ENCODE measurements at regions not wholly inside any gene's neighbourhood (a gene's known extent, or its start where the extent isn't known, plus 50 kb on each side); places are given as distances from the start of the nearest gene placed in this dataset.

- Histone ChIP-seq H3K79me2 (ENCODE audit: insufficient read depth) (no peaks in the 10 kb centered on the region), H3K9ac (no peak overlapping the region), H3K27me3 (replicated peaks; ENCODE audit: insufficient read depth) (no peaks in the 10 kb centered on the region), H3K27ac (no peak overlapping the region), H3K9me2 (ENCODE audit: insufficient read depth) (no peaks in the 10 kb centered on the region), H3K4me1 (ENCODE audit: insufficient read depth) (no peaks in the 10 kb centered on the region; the same call in 1 of the 2 replicates), H2AFZ (no peak overlapping the region), H4K20me1 (ENCODE audit: insufficient read depth) (no peaks in the 10 kb centered on the region), H3K36me3 (ENCODE audit: low read depth) (no peaks in the 10 kb centered on the region), H3K4me2 (ENCODE audit: unreplicated experiment) (no peak overlapping the region), H3F3A (ENCODE audit: insufficient read depth) (0 out of 2 replicates have a peak, but pooled peaks cover 4% of the 10 kb centered on the region), H3K9me3 (ENCODE audit: low read depth) (no peaks in the 10 kb centered on the region), H3K4me3 (no peak overlapping the region)
- in situ Hi-C loops (cut with MboI): no loop called here
- DNase-seq: peak; percentile 24
- WGBS, 2 experiments (ENCODE audit: low coverage in 1 of 2, low lambda C conversion rate in 2 of 2, missing lambda C conversion rate in 2 of 2): 47% methylated on average over 3 of the region's 3 CpGs
- no peak for TF ChIP-seq EZH2phosphoT487 (IDR thresholded peaks at IDR 0.05; ENCODE audit: insufficient read depth, low read depth)
- no peak for TF ChIP-seq EZH2 (IDR thresholded peaks at IDR 0.05; ENCODE audit: insufficient read depth, poor library complexity, severe bottlenecking)
Measured at GRCh38 chr12:24109381-24110039, 160.0 kb upstream of the SOX5 start.

- no peak overlapping the region for H2AFZ ChIP-seq
- no peaks in the 10 kb centered on the region for H4K20me1 ChIP-seq (ENCODE audit: insufficient read depth)
- no peaks in the 10 kb centered on the region for H3K79me2 ChIP-seq (ENCODE audit: insufficient read depth)
- H3K36me3 ChIP-seq (ENCODE audit: low read depth): no peaks in the 10 kb centered on the region
- H3K27ac ChIP-seq: no peak overlapping the region
- no peak for TF ChIP-seq EZH2phosphoT487 (IDR thresholded peaks at IDR 0.05; ENCODE audit: insufficient read depth, low read depth)
- TF ChIP-seq EZH2 (IDR thresholded peaks at IDR 0.05; ENCODE audit: insufficient read depth, poor library complexity, severe bottlenecking): no peak
- no peak overlapping the region for H3K4me3 ChIP-seq
- no peak overlapping the region for H3K9ac ChIP-seq
- DNase-seq: no peak
- in situ Hi-C loops (cut with MboI): no loop called here
- H3F3A ChIP-seq (ENCODE audit: insufficient read depth): no peaks in the 10 kb centered on the region
- H3K4me2 ChIP-seq (ENCODE audit: unreplicated experiment): no peak overlapping the region
- no peaks in the 10 kb centered on the region for H3K27me3 ChIP-seq (replicated peaks; ENCODE audit: insufficient read depth)
- H3K9me2 ChIP-seq (ENCODE audit: insufficient read depth): no peaks in the 10 kb centered on the region
- H3K9me3 ChIP-seq (ENCODE audit: low read depth): no peaks in the 10 kb centered on the region
- no peaks in the 10 kb centered on the region for H3K4me1 ChIP-seq (ENCODE audit: insufficient read depth)
- WGBS, 2 experiments (ENCODE audit: low coverage in 1 of 2, low lambda C conversion rate in 2 of 2, missing lambda C conversion rate in 2 of 2): 17 to 21% methylated on average over 3 of the region's 3 CpGs
Measured at GRCh38 chr12:24102676-24103075, 153.2 kb upstream of the SOX5 start.

- no peak for DNase-seq
- Histone ChIP-seq H3K4me3 (no peak overlapping the region), H3K4me1 (ENCODE audit: insufficient read depth) (no peaks in the 10 kb centered on the region), H3K9me3 (ENCODE audit: low read depth) (no peaks in the 10 kb centered on the region), H3K9me2 (ENCODE audit: insufficient read depth) (no peaks in the 10 kb centered on the region), H2AFZ (no peak overlapping the region), H3K27ac (no peak overlapping the region), H3F3A (ENCODE audit: insufficient read depth) (no peaks in the 10 kb centered on the region), H3K27me3 (replicated peaks; ENCODE audit: insufficient read depth) (no peaks in the 10 kb centered on the region), H3K36me3 (ENCODE audit: low read depth) (no peaks in the 10 kb centered on the region), H3K79me2 (ENCODE audit: insufficient read depth) (no peaks in the 10 kb centered on the region), H4K20me1 (ENCODE audit: insufficient read depth) (no peaks in the 10 kb centered on the region), H3K9ac (no peak overlapping the region), H3K4me2 (ENCODE audit: unreplicated experiment) (no peak overlapping the region)
- 0 to 3% methylated on average over 1 of the region's 1 CpG for WGBS, 2 experiments (ENCODE audit: low coverage in 1 of 2, low lambda C conversion rate in 2 of 2, missing lambda C conversion rate in 2 of 2)
- TF ChIP-seq EZH2phosphoT487 (IDR thresholded peaks at IDR 0.05; ENCODE audit: insufficient read depth, low read depth) (no peak), EZH2 (IDR thresholded peaks at IDR 0.05; ENCODE audit: insufficient read depth, poor library complexity, severe bottlenecking) (no peak)
- in situ Hi-C loops (cut with MboI): no loop called here
Measured at GRCh38 chr12:24099576-24099975, 150.1 kb upstream of the SOX5 start.

DNA sequence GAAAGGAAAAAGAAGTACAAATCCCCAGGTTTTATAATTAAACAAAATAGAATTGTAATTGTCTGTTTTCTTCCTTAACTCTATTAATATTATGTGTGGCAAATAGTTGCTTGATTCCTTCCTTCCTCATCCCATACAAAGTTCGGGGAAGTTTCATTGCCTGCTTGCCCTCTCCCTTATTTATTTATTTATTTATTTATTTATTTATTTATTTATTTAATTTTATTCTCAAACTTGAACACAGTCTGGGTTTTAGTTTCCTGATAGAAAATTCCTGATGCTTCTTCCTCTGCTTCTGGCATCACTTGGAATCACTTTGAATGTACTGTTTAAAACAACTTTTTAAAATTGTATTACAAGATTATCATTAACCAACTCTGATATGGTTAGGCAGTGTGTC, 145.8 kb upstream of the SOX5 start:
- Histone ChIP-seq H3K4me3 (no peak overlapping the region), H3K27ac (no peak overlapping the region), H3K9me2 (ENCODE audit: insufficient read depth) (no peaks in the 10 kb centered on the region), H3K9me3 (ENCODE audit: low read depth) (no peaks in the 10 kb centered on the region), H3K4me2 (ENCODE audit: unreplicated experiment) (no peak overlapping the region), H3F3A (ENCODE audit: insufficient read depth) (no peaks in the 10 kb centered on the region), H2AFZ (no peak overlapping the region), H3K36me3 (ENCODE audit: low read depth) (no peaks in the 10 kb centered on the region), H3K79me2 (ENCODE audit: insufficient read depth) (no peaks in the 10 kb centered on the region), H3K4me1 (ENCODE audit: insufficient read depth) (no peaks in the 10 kb centered on the region), H4K20me1 (ENCODE audit: insufficient read depth) (no peaks in the 10 kb centered on the region), H3K27me3 (replicated peaks; ENCODE audit: insufficient read depth) (no peaks in the 10 kb centered on the region), H3K9ac (no peak overlapping the region)
- no peak for TF ChIP-seq EZH2 (IDR thresholded peaks at IDR 0.05; ENCODE audit: insufficient read depth, poor library complexity, severe bottlenecking)
- TF ChIP-seq EZH2phosphoT487 (IDR thresholded peaks at IDR 0.05; ENCODE audit: insufficient read depth, low read depth): no peak
- WGBS, 2 experiments (ENCODE audit: low coverage in 1 of 2, low lambda C conversion rate in 2 of 2, missing lambda C conversion rate in 2 of 2): 52 to 60% methylated on average over 1 of the region's 1 CpG
- in situ Hi-C loops (cut with MboI): no loop called here
- no peak for DNase-seq
